Choroid plexus epithelial cell (primary cell): ENCODE measurements at regions not wholly inside any gene's neighbourhood (a gene's known extent, or its start where the extent isn't known, plus 50 kb on each side); places are given as distances from the start of the nearest gene placed in this dataset.
"Not testable (repeated sequence)": the region's sequence is repeated elsewhere in the genome, so short reads cannot be mapped to it uniquely, and the experiment has no call there.

ENCODE experiments used
- DNase-seq: peaks from one replicate; pipeline ENCODE4 v3.0.0-alpha.2; 2010; ENCODE audit warnings: low read depth
- H3K4me3 ChIP-seq: 2 replicates; pipeline ENCODE4 v1.5.1; 2011; ENCODE audit warnings: low read depth, mild to moderate bottlenecking, control low read depth, low read length, moderate library complexity
- TF ChIP-seq, protein P1 (sequence below): conservative IDR thresholded peaks from 2 replicates; pipeline ENCODE4 v1.5.1; 2011; ENCODE audit warnings: low read depth, mild to moderate bottlenecking, control low read depth, inconsistent platforms, low read length, moderate library complexity

DNA sequence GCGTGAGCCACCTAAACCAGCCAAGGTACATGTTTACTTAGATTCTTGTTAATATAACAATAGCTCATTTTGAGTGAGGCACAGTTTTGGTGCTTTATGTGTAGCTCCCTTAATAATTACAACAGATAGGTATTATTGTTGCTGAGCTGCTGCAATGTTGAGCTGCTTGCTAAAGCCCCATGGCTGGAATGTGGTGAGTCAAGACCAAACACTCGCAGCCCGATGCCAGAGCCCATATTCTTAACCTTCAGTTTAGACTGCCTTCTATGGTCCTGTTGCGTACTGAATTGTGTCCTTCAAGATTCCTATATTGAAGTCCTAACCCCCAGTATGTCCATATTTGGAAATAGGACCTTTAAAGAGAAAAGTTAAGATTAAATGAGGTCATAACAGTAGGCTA lies 407.1 kb downstream of the NEBL start:
- no peak overlapping the region for H3K4me3 ChIP-seq
- DNase-seq = peak; percentile 26
- TF ChIP-seq, protein P1, sequence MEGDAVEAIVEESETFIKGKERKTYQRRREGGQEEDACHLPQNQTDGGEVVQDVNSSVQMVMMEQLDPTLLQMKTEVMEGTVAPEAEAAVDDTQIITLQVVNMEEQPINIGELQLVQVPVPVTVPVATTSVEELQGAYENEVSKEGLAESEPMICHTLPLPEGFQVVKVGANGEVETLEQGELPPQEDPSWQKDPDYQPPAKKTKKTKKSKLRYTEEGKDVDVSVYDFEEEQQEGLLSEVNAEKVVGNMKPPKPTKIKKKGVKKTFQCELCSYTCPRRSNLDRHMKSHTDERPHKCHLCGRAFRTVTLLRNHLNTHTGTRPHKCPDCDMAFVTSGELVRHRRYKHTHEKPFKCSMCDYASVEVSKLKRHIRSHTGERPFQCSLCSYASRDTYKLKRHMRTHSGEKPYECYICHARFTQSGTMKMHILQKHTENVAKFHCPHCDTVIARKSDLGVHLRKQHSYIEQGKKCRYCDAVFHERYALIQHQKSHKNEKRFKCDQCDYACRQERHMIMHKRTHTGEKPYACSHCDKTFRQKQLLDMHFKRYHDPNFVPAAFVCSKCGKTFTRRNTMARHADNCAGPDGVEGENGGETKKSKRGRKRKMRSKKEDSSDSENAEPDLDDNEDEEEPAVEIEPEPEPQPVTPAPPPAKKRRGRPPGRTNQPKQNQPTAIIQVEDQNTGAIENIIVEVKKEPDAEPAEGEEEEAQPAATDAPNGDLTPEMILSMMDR = no peak

DNA sequence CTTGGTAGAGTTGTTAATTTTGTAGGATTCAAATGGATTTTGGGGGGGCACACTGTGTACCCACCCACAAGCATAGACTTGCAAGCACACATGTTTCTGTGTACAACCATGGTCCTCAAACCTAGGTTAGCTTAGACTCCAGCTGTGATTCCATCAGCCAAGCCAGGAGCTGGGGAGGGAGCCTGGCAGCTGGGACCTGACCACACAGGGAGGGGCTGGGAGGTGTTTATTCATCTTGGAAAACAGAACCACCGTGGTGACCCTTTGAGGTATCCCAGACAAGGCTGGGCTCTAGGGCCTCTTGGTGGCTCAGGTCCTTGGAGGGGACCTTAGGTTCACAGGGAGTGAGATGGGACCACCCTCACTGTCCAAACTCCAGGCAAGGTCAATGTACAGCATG lies 410.3 kb downstream of the NEBL start:
- DNase-seq = no peak
- no peak overlapping the region for H3K4me3 ChIP-seq
- TF ChIP-seq, protein P1 = no peak

DNA sequence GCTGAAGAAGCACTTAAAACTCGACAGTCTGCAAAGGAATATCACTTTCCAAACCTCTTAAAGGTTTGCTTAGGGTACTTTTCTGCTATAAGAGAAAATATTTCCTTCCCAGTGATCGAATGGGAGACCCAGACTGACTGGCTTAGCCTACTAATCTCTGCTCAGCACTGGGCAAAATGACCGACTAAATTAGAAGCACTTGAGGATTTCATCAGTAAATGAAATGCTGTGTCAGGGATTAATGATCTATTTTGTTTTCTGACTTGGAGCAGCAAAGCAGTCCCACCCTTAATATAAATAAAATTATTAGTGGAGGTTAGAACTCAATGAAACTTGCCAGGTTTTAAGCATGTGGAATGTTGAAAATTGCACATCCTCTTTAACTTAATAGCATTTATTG lies 411.6 kb downstream of the NEBL start:
- no peak overlapping the region for H3K4me3 ChIP-seq
- no peak for DNase-seq
- TF ChIP-seq, protein P1 = no peak

DNA sequence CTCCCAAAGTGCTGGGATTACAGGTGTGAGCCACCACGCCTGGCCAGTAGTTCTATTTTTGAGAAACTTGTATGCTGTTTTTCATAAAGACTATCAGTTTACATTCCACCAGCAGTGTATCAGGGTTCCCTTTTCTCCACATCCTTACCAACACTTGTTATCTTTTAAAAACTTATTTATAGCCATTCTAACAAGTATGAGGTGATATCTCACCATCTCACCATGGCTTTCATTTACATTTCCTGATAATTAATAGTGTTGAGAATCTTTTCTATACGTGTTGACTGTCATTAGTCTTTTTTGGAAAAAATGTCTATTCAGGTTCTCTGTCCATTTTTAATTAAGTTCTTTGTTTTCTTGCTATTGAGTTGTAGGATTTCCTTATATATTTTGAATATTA lies 416.1 kb downstream of the NEBL start:
- TF ChIP-seq, protein P1 = no peak
- no peak for DNase-seq
- no peak overlapping the region for H3K4me3 ChIP-seq

DNA sequence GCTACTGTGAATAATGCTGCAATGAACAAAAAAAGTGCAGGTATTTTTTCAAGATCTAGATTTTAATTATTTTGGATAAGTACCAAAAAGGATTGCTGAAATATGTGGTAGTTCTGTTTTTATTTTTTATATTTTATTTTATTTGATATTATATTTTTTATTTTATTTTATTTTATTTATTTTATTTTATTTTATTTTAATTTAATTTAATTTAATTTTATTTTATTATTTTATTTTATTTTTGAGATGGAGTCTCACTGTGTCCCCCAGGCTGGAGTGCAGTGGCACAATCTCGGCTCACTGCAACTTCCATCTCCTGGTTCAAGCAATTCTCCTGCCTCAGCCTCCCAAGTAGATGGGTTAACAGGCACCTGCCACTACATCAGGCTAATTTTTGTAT lies 416.5 kb downstream of the NEBL start:
- not testable (repeated sequence) for DNase-seq, H3K4me3 ChIP-seq

DNA sequence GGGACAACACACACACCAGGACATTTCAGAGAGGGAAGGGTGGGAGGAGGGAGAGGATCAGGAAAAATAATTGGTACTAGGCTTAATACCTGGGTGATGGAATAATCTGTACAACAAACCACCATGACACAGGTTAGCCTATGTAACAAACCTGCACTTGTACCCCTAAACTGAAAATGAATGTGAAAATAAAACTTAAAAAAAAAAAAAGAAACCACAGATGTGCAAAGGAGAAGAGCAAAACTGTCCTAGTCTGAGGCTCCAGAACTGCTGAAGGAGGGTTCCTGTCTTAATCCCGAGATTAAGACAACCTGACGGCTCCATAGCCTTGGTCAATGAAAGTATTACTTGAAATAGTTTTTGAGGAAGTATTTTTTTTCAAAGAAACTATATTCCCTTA lies 423.0 kb downstream of the NEBL start:
- no peak overlapping the region for H3K4me3 ChIP-seq
- TF ChIP-seq, protein P1 = no peak
- DNase-seq = no peak

DNA sequence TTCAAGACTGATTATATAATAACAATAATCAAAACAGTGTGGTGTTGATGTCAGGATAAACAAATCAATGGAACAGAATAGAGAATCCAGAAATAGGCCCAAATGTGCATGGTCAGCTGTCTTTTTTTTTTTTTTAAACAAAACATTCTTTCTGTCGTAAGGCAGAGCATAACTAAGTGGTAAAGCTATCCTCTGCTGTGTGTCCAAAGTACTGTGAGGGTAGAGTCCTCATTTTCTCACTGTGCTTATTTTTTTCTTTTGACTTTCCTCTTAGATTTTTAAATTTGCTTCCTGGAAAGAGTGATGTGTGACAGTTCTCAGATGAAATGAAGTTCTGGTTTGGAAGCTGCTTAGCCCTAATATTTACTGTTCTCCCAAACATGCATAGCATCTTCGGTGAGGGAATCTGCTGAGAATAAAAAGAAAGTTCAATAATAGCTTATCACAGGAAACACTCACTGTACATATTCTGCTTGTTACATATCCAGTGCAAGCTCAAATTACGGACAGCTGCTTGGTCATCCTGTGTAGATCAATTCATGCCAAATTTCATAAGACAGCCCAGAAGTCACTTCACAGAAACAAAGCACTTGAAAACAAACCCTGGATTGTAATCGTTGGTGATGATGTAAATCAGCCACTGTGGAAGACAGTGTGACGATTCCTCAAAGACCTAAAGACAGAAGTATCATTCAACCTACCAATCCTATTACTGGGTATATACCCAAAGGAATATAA lies 423.9 kb downstream of the NEBL start:
- peak; percentile 66 for DNase-seq
- no peak overlapping the region for H3K4me3 ChIP-seq
- TF ChIP-seq, protein P1 = no peak

DNA sequence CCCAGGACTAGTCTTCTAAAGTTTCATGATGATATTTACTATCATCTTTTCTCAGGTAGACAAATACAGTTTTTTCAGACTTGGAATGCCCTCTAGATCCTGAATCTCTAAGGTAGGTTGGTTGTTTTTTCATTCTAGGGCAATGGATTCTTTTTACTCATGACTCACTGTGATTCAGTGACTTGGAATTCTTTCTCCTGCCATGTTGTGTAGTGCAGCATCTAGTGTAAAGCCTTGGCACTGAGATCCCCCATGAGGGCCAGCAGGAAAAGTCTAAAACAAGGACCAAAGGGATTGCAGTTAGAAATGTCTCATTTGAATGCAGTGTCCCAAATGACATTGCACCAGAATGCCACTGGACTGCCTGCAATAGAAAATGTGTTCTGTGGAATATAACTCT lies 430.4 kb downstream of the NEBL start:
- H3K4me3 ChIP-seq = no peak overlapping the region
- TF ChIP-seq, protein P1 = no peak
- peak; percentile 63 for DNase-seq
